Muscle layer of duodenum (tissue), 2 donors: ENCODE measurements at regions not wholly inside any gene's neighbourhood (a gene's known extent, or its start where the extent isn't known, plus 50 kb on each side); places are given as distances from the start of the nearest gene placed in this dataset.

Experiments used
- H3K27ac ChIP-seq: one replicate; pipeline ENCODE4 v1.7.0; 2013; ENCODE audit warnings: mild to moderate bottlenecking, low read length
- H3K27me3 ChIP-seq: one replicate; pipeline ENCODE4 v1.7.0; 2013; ENCODE audit warnings: low read depth, mild to moderate bottlenecking, control low read depth, low read length
- H3K36me3 ChIP-seq, 2 donors: one replicate each; pipeline ENCODE4 v1.7.0; 2013; ENCODE audit warnings: low read length in 2 of 2, control low read depth in 1 of 2, mild to moderate bottlenecking in 1 of 2; ENCODE audit not compliant: insufficient read depth in 2 of 2, control insufficient read depth in 1 of 2
- H3K4me1 ChIP-seq, 2 donors: one replicate each; pipeline ENCODE4 v1.7.0; 2013; ENCODE audit warnings: low read length in 2 of 2, mild to moderate bottlenecking in 2 of 2, control low read depth in 1 of 2, moderate library complexity in 1 of 2; ENCODE audit not compliant: insufficient read depth in 2 of 2, control insufficient read depth in 1 of 2
- H3K4me3 ChIP-seq, 2 donors: one replicate each; pipeline ENCODE4 v1.7.0; 2013; ENCODE audit warnings: low read length in 2 of 2, low read depth in 1 of 2, mild to moderate bottlenecking in 1 of 2
- H3K9me3 ChIP-seq, 2 donors: one replicate each; pipeline ENCODE4 v1.7.0; 2013; ENCODE audit warnings: low read length in 2 of 2, control low read depth in 1 of 2, mild to moderate bottlenecking in 1 of 2; ENCODE audit not compliant: control insufficient read depth in 1 of 2
- donor health status: healthy.

- no peaks in the 10 kb centered on the region for H3K9me3 ChIP-seq
- no peak overlapping the region for H3K4me3 ChIP-seq
- H3K36me3 ChIP-seq: no peaks in the 10 kb centered on the region
- H3K27me3 ChIP-seq: no peaks in the 10 kb centered on the region
- H3K4me1 ChIP-seq: no peaks in the 10 kb centered on the region
- H3K27ac ChIP-seq: no peak overlapping the region
Observed at GRCh38 chr1:235024711-235025421, 103.8 kb downstream of the TOMM20 start.

GRCh38 chr1:235023711-235024439 lies 104.8 kb downstream of the TOMM20 start:
- Histone ChIP-seq H3K27ac (no peak overlapping the region), H3K9me3 (no peaks in the 10 kb centered on the region), H3K27me3 (no peaks in the 10 kb centered on the region), H3K4me3 (no peak overlapping the region), H3K36me3 (peaks cover 0 to 1% of the 10 kb centered on the region in 2 donors), H3K4me1 (no peaks in the 10 kb centered on the region)

GRCh38 chr1:235022981-235023710 lies 105.5 kb downstream of the TOMM20 start:
- Histone ChIP-seq H3K36me3 (peaks cover 0 to 3% of the 10 kb centered on the region in 2 donors), H3K4me3 (no peak overlapping the region), H3K9me3 (peaks cover 0 to 4% of the 10 kb centered on the region in 2 donors), H3K27ac (no peak overlapping the region), H3K27me3 (no peaks in the 10 kb centered on the region), H3K4me1 (no peaks in the 10 kb centered on the region)

GRCh38 chr1:235022341-235022980 lies 106.2 kb downstream of the TOMM20 start:
- Histone ChIP-seq H3K4me1 (no peaks in the 10 kb centered on the region), H3K9me3 (peaks cover 0 to 4% of the 10 kb centered on the region in 2 donors), H3K27me3 (no peaks in the 10 kb centered on the region), H3K4me3 (no peak overlapping the region), H3K36me3 (peaks cover 0 to 3% of the 10 kb centered on the region in 2 donors), H3K27ac (no peak overlapping the region)

DNA sequence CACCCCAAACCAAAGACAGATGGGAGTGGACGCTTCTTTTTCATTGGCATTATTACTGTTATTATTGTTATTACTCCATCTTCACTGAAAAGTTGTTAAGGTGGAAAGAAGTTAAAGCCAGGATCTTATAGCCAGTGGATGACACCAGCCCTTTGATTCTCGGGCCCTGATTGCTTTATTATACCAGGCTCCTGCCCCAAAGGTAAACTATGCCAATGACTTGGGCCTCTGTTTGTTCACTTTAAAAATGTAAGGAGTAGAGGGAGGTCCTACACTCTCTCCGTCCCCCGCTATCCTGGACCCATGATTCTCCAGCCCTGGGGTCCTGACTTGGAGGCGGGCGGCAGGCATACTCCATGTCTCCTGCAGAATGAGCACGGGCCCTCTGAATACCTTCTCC lies 106.8 kb downstream of the TOMM20 start:
- no peak overlapping the region for H3K4me3 ChIP-seq
- H3K9me3 ChIP-seq: peaks cover 0 to 4% of the 10 kb centered on the region in 2 donors
- H3K36me3 ChIP-seq: peaks cover 0 to 3% of the 10 kb centered on the region in 2 donors
- H3K27me3 ChIP-seq: no peaks in the 10 kb centered on the region
- H3K27ac ChIP-seq: no peak overlapping the region
- H3K4me1 ChIP-seq: no peaks in the 10 kb centered on the region

GRCh38 chr1:235021321-235021720 lies 107.3 kb downstream of the TOMM20 start:
- H3K4me1 ChIP-seq: no peaks in the 10 kb centered on the region
- H3K4me3 ChIP-seq: no peak overlapping the region
- peaks cover 0 to 4% of the 10 kb centered on the region in 2 donors for H3K9me3 ChIP-seq
- H3K27me3 ChIP-seq: no peaks in the 10 kb centered on the region
- no peak overlapping the region for H3K27ac ChIP-seq
- H3K36me3 ChIP-seq: peaks cover 0 to 3% of the 10 kb centered on the region in 2 donors

DNA sequence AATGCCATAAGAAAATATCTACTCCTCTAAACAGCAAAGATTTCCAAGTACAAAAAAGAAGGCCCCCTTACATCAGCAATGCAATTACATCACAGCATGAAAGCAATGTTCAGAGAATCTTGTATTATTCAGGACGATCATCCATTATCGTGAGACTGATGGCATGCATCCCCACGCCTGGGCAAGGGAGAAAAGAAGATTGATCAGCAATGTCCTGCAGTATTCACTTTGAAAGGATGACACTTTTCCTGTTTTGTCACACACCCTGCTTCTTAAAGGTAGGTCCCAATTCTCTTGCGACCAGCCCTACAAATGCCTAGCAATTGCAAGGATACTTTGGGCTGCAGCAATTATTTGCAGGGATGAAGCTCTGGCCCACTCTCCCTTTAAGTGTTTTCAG lies 108.7 kb downstream of the TOMM20 start:
- Histone ChIP-seq H3K27me3 (no peaks in the 10 kb centered on the region), H3K27ac (no peak overlapping the region), H3K4me3 (no peak overlapping the region), H3K9me3 (peaks cover 0 to 4% of the 10 kb centered on the region in 2 donors), H3K36me3 (peaks cover 0 to 3% of the 10 kb centered on the region in 2 donors), H3K4me1 (no peaks in the 10 kb centered on the region)

DNA sequence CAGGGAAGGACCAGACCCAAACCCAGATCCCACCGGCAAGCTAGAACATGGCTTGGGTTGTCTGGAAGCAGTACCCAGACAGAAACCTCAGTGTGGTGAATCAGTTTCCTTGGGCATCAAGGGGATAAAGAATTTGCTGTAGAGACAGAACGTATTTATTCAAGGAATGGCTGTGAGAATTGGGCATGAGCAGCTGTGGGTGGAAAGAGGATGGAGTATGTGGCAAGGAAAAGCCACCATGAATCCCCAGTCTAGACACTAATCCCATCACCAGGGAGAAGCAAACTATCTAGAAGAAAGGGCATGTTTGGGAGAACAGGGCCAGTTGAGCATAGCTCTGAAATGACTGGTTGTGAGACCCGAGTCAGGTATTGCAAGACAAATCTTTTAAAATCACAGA lies 109.2 kb downstream of the TOMM20 start:
- H3K4me1 ChIP-seq: no peaks in the 10 kb centered on the region
- peaks cover 0 to 3% of the 10 kb centered on the region in 2 donors for H3K36me3 ChIP-seq
- peaks cover 0 to 4% of the 10 kb centered on the region in 2 donors for H3K9me3 ChIP-seq
- H3K27ac ChIP-seq: no peak overlapping the region
- H3K27me3 ChIP-seq: no peaks in the 10 kb centered on the region
- no peak overlapping the region for H3K4me3 ChIP-seq

DNA sequence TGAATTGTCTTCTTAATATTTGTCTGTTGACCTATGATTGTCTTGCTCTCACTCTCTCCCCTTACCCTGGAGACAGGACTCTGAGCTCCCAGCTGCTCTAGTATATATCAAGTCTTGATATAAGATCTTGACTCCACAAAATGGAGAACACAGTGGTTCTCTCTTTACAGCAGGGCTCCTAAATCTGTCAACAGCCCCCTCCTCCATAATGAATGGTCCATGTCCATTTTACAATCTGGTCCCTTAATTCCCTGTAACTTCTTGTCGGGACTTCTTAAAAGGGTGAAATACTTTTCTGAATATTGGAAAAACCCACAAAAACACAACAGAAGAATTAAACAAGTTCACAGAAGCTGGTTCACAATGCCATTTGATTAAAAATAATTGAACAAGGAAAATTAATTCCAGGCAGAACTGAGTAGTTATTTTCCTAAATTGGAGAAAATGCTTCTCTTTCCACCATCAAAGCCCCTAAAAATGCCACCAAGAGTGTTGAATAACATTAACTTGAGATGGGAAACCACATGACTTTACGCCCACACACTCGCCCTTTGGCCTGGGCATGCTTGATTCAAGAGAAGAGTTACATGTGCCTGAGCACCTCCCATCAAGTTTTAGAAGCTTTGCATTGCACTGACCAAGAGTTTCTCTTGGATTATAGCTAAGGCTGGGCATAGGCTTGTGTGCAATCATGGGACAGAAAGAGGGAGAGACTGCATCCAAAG lies 109.8 kb downstream of the TOMM20 start:
- Histone ChIP-seq H3K27me3 (no peaks in the 10 kb centered on the region), H3K9me3 (peaks cover 0 to 4% of the 10 kb centered on the region in 2 donors), H3K27ac (no peak overlapping the region), H3K4me1 (no peaks in the 10 kb centered on the region), H3K36me3 (peaks cover 0 to 3% of the 10 kb centered on the region in 2 donors), H3K4me3 (no peak overlapping the region)

GRCh38 chr1:235018161-235018560 lies 110.5 kb downstream of the TOMM20 start:
- H3K4me1 ChIP-seq: no peaks in the 10 kb centered on the region
- no peak overlapping the region for H3K27ac ChIP-seq
- H3K36me3 ChIP-seq: peaks cover 0 to 3% of the 10 kb centered on the region in 2 donors

More at GRCh38 chr1:235018161-235018560, 110.5 kb downstream of the TOMM20 start:
- H3K27me3 ChIP-seq: no peaks in the 10 kb centered on the region
- peaks cover 0 to 4% of the 10 kb centered on the region in 2 donors for H3K9me3 ChIP-seq
- no peak overlapping the region for H3K4me3 ChIP-seq
